ENCODE measurements at regions not wholly inside any gene's neighbourhood (a gene's known extent, or its start where the extent isn't known, plus 50 kb on each side); places are given as distances from the start of the nearest gene placed in this dataset.
"Not testable (repeated sequence)": the region's sequence is repeated elsewhere in the genome, so short reads cannot be mapped to it uniquely, and the experiment has no call there.

- H3K27me3 Mint-ChIP-seq (ENCODE audit: low read depth); H3K4me1 Mint-ChIP-seq (ENCODE audit: low read depth); intact Hi-C loops (cut with micrococcal nuclease); H3K9me3 Mint-ChIP-seq; H3K36me3 Mint-ChIP-seq (ENCODE audit: low read depth); H3K27ac Mint-ChIP-seq; H3K4me3 Mint-ChIP-seq; CTCF ChIA-PET; DNase-seq: not testable (repeated sequence)
Measured at GRCh38 chr2:158866082-158866481, 71.0 kb downstream of the DAPL1 start.

- DNase-seq; H3K4me3 Mint-ChIP-seq; H3K36me3 Mint-ChIP-seq (ENCODE audit: low read depth); H3K9me3 Mint-ChIP-seq; H3K27ac Mint-ChIP-seq; intact Hi-C loops (cut with micrococcal nuclease); H3K27me3 Mint-ChIP-seq (ENCODE audit: low read depth); H3K4me1 Mint-ChIP-seq (ENCODE audit: low read depth): not testable (repeated sequence)
- CTCF ChIA-PET: interaction anchor here (0.6 to 1.3 kb wide), 2 partner anchors 251 to 1278 kb away, joined by 3 read pairs; no protein-coding TSS in a partner anchor
Measured at GRCh38 chr2:158867531-158868191, 72.5 kb downstream of the DAPL1 start.

- H3K27ac Mint-ChIP-seq; H3K4me3 Mint-ChIP-seq; H3K36me3 Mint-ChIP-seq (ENCODE audit: low read depth); intact Hi-C loops (cut with micrococcal nuclease); CTCF ChIA-PET; H3K27me3 Mint-ChIP-seq (ENCODE audit: low read depth); H3K9me3 Mint-ChIP-seq; H3K4me1 Mint-ChIP-seq (ENCODE audit: low read depth); DNase-seq: not testable (repeated sequence)
Measured at GRCh38 chr2:158868386-158868785, 73.3 kb downstream of the DAPL1 start.

GRCh38 chr2:158869122-158869521 lies 74.0 kb downstream of the DAPL1 start:
- H3K27ac Mint-ChIP-seq; CTCF ChIA-PET; H3K36me3 Mint-ChIP-seq (ENCODE audit: low read depth); H3K27me3 Mint-ChIP-seq (ENCODE audit: low read depth); H3K4me3 Mint-ChIP-seq; H3K4me1 Mint-ChIP-seq (ENCODE audit: low read depth); H3K9me3 Mint-ChIP-seq; intact Hi-C loops (cut with micrococcal nuclease); DNase-seq: not testable (repeated sequence)

- H3K27me3 Mint-ChIP-seq (ENCODE audit: low read depth); H3K27ac Mint-ChIP-seq; H3K36me3 Mint-ChIP-seq (ENCODE audit: low read depth); H3K4me3 Mint-ChIP-seq; DNase-seq; intact Hi-C loops (cut with micrococcal nuclease); H3K9me3 Mint-ChIP-seq; CTCF ChIA-PET; H3K4me1 Mint-ChIP-seq (ENCODE audit: low read depth): not testable (repeated sequence)
Measured at GRCh38 chr2:158869609-158870008, 74.5 kb downstream of the DAPL1 start.

GRCh38 chr2:158878003-158878402 lies 82.9 kb downstream of the DAPL1 start:
- H3K4me1 Mint-ChIP-seq (ENCODE audit: low read depth): no peaks in the 10 kb centered on the region
- intact Hi-C loops (cut with micrococcal nuclease): no loop called here

GRCh38 chr2:158879229-158879903 lies 84.2 kb downstream of the DAPL1 start:
- DNase-seq: no peak
- Mint-ChIP-seq H3K27ac (no peak overlapping the region), H3K9me3 (no peaks in the 10 kb centered on the region), H3K36me3 (ENCODE audit: low read depth) (no peaks in the 10 kb centered on the region), H3K4me3 (no peak overlapping the region), H3K4me1 (ENCODE audit: low read depth) (no peaks in the 10 kb centered on the region), H3K27me3 (ENCODE audit: low read depth) (no peaks in the 10 kb centered on the region)
- intact Hi-C loops (cut with micrococcal nuclease): no loop called here
- CTCF ChIA-PET: no interaction called here

More at GRCh38 chr2:158878003-158878402, 82.9 kb downstream of the DAPL1 start:
- CTCF ChIA-PET: no interaction called here
- H3K9me3 Mint-ChIP-seq: no peaks in the 10 kb centered on the region
- no peak for DNase-seq
- no peaks in the 10 kb centered on the region for H3K27me3 Mint-ChIP-seq (ENCODE audit: low read depth)
- no peaks in the 10 kb centered on the region for H3K36me3 Mint-ChIP-seq (ENCODE audit: low read depth)
- H3K4me3 Mint-ChIP-seq: no peak overlapping the region
- H3K27ac Mint-ChIP-seq: no peak overlapping the region

GRCh38 chr2:158882297-158882696 lies 86.1 kb upstream of the TANC1 start:
- Mint-ChIP-seq H3K4me3 (no peak overlapping the region), H3K4me1 (ENCODE audit: low read depth) (peaks cover 9% of the 10 kb centered on the region), H3K9me3 (no peaks in the 10 kb centered on the region), H3K27me3 (ENCODE audit: low read depth) (peaks cover 2% of the 10 kb centered on the region), H3K27ac (no peak overlapping the region), H3K36me3 (ENCODE audit: low read depth) (no peaks in the 10 kb centered on the region)
- intact Hi-C loops (cut with micrococcal nuclease): no loop called here
- CTCF ChIA-PET: no interaction called here
- DNase-seq: no peak

DNA sequence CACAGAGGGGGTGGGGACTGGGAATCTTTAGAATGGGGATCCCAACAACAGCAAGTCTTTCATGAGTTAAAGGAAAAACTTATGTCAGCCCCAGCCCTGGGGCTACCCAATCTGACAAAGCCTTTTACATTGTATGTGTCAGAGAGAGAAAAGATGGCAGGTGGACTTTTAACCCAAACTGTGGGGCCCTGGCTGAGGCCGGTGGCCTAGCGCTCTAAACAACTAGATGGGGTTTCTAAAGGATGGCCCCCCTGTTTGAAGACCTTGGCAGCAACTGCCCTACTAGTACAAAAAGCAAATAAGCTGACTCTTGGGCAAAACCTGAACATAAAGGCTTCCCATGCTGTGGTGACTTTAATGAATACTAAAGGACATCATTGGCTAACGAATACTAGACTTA lies 83.9 kb upstream of the TANC1 start:
- CTCF ChIA-PET: interaction anchor here (2.7 kb wide), 1 partner anchor 234 kb away, joined by 10 read pairs; no protein-coding TSS in a partner anchor
- peaks cover 18% of the 10 kb centered on the region for H3K4me1 Mint-ChIP-seq (ENCODE audit: low read depth)
- not testable (repeated sequence) for H3K36me3 Mint-ChIP-seq (ENCODE audit: low read depth); H3K27ac Mint-ChIP-seq; H3K4me3 Mint-ChIP-seq; DNase-seq; H3K9me3 Mint-ChIP-seq; H3K27me3 Mint-ChIP-seq (ENCODE audit: low read depth)
- intact Hi-C loops (cut with micrococcal nuclease): loop anchor here (2.0 kb wide), 1 partner anchor 16 kb away; no protein-coding TSS in a partner anchor

- DNase-seq: peak; percentile 84
- not testable (repeated sequence) for H3K27ac Mint-ChIP-seq; H3K4me3 Mint-ChIP-seq; H3K36me3 Mint-ChIP-seq (ENCODE audit: low read depth); H3K9me3 Mint-ChIP-seq; H3K27me3 Mint-ChIP-seq (ENCODE audit: low read depth)
- CTCF ChIA-PET: interaction anchor here (0.6 to 2.7 kb wide), 3 partner anchors 9 to 755 kb away, joined by 3 to 10 read pairs (median 4); no protein-coding TSS in a partner anchor
- peaks cover 19% of the 10 kb centered on the region for H3K4me1 Mint-ChIP-seq (ENCODE audit: low read depth)
- intact Hi-C loops (cut with micrococcal nuclease): loop anchor here (1.0 to 5.0 kb wide), 8 partner anchors 16 to 1082 kb away; no protein-coding TSS in a partner anchor
Measured at GRCh38 chr2:158885018-158885678, 83.3 kb upstream of the TANC1 start.

DNA sequence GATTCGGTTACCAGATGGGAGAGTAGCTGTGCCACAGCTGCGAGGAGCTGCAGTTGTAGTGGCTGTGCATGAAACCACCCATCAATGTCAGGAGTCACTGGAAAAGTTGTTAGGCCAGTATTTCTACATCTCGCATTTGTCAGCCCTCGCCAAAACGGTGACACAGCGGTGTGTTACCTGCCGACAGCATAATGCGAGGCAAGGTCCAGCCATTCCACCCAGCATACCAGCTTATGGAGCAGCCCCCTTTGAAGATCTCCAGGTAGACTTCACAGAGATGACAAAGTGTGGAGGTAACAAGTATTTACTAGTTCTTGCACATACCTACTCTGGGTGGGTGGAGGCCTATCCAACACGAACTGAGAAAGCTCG lies 82.8 kb upstream of the TANC1 start:
- H3K36me3 Mint-ChIP-seq (ENCODE audit: low read depth); H3K27ac Mint-ChIP-seq; H3K4me3 Mint-ChIP-seq; H3K27me3 Mint-ChIP-seq (ENCODE audit: low read depth); DNase-seq; H3K9me3 Mint-ChIP-seq: not testable (repeated sequence)
- CTCF ChIA-PET: interaction anchor here (0.6 to 2.7 kb wide), 4 partner anchors 9 to 755 kb away, joined by 3 to 10 read pairs (median 4); no protein-coding TSS in a partner anchor
- H3K4me1 Mint-ChIP-seq (ENCODE audit: low read depth): peaks cover 19% of the 10 kb centered on the region
- intact Hi-C loops (cut with micrococcal nuclease): loop anchor here (1.0 to 5.0 kb wide), 8 partner anchors 15 to 1082 kb away; no protein-coding TSS in a partner anchor

GRCh38 chr2:158889135-158889853 lies 79.1 kb upstream of the TANC1 start:
- H3K27ac Mint-ChIP-seq: peak overlapping the region; percentile 21

More at GRCh38 chr2:158889135-158889853, 79.1 kb upstream of the TANC1 start:
- Mint-ChIP-seq H3K27me3 (ENCODE audit: low read depth) (peaks cover 6% of the 10 kb centered on the region), H3K4me3 (no peak overlapping the region), H3K4me1 (ENCODE audit: low read depth) (peaks cover 19% of the 10 kb centered on the region), H3K9me3 (peaks cover 6% of the 10 kb centered on the region), H3K36me3 (ENCODE audit: low read depth) (peaks cover 2% of the 10 kb centered on the region)
- intact Hi-C loops (cut with micrococcal nuclease): loop anchor here (2.0 to 5.0 kb wide), 5 partner anchors 83 to 1078 kb away; partner anchors contain the start of gene MARCHF7
- CTCF ChIA-PET: no interaction called here
- peak; percentile 12 for DNase-seq

All from activated naive CD4-positive, alpha-beta T cell treated with anti-CD3 and anti-CD28 coated beads for 36 hours (primary cell).